GM21515 (cell line): ENCODE measurements at regions not wholly inside any gene's neighbourhood (a gene's known extent, or its start where the extent isn't known, plus 50 kb on each side); places are given as distances from the start of the nearest gene placed in this dataset.

ENCODE experiments used
- ATAC-seq: cut with Tn5 transposase; IDR thresholded peaks from one replicate; pipeline ENCODE4 v1.9.1; 2021; ENCODE audit not compliant: unreplicated experiment

DNA sequence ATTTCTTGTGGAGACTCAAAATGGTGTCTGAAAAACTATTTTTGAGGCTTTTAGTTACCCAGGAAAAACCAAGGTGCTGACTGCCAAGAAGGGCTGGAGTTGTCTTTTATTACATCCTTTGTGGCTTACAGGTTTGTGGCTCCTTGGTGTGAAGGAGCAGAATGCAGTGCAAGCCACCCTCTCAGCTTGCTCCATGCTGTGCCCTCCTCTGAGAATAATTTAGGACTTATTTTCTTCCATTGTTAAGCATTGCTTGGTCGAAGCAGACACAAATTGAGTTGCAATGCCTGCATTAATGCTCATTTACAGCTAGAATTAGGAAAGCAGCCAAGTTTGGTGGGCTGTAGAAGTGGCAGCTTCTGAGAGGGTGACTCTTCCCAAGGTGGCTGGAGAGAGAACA lies 272.2 kb downstream of the KIF4B start:
- ATAC-seq = no peak

GRCh38 chr5:155290937-155291336 lies 277.4 kb downstream of the KIF4B start:
- no peak for ATAC-seq

- no peak for ATAC-seq
These were observed 280.1 kb downstream of the KIF4B start for GRCh38 chr5:155293605-155294178.

- ATAC-seq = no peak
These were observed 281.6 kb downstream of the KIF4B start for GRCh38 chr5:155295111-155295510.

DNA sequence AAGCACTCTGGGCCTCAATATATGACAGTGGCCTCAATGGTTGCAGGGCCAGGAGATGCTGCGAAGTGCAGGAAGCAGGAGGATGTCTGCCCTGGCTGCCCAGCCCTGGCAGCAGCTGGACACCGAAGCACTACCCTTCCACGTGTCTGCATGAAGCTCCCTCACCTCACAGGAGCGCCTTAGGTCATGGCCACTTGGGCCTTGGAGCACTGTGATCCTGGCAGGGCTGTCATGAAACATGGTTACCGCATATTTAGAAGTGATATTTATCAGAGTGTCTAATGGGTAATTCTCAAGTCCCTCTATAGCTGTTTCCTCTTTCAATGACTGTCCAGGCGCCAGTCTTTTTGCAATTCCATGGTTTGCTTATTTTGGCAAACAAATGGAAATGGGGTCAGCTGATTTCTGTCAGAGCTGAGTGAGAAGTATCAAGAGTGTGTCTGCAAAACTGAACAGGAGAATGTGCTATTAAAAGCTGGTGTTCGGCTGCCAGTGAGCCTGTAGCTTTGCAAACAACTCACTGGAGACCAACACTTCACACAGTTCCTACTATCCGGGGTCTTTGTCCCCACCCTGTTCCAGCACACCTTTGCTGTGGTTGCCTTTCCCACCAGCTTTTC lies 285.9 kb downstream of the KIF4B start:
- ATAC-seq = no peak

DNA sequence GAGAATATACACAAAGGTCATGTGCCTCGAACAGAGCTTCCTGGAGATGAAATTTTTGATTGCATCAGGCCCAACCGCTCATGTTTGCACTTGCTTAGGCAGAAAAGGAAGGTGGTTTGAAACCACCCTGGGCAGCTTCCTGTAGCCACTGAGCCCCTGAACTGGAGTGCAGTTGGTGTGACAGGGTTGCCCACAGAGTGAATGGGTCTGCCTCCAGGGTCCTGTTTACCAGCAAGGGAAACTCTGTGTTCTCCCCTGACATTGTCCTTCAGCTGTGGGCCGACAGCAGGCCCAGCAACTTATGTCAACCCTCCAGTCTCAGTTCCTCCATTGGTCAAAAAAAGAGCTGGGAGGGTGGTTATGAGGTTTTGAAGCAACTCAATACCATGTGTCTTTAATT lies 289.6 kb downstream of the KIF4B start:
- no peak for ATAC-seq

DNA sequence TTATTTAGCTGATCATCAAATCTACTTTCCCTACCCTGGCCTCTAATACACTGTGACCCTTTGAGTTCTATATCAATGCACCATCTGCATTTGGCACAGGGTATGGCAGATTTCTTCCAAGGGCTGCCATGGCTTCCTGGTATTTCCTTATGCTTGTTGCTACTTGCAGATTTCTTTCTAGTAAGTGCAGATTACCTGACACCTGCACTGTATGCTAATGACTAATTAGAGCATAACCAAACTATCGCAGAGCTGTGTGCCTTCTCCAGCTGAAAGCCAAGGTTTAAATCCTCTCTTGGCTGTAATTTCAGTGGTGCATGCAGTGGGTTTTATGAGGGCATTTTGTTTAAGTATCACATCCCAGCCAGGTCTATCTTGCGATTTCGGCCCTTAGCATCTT lies 293.7 kb downstream of the KIF4B start:
- ATAC-seq = no peak

- no peak for ATAC-seq
These were observed 294.7 kb downstream of the KIF4B start for GRCh38 chr5:155308289-155308688.

- ATAC-seq = no peak
These were observed 295.6 kb downstream of the KIF4B start for GRCh38 chr5:155309021-155309746.

DNA sequence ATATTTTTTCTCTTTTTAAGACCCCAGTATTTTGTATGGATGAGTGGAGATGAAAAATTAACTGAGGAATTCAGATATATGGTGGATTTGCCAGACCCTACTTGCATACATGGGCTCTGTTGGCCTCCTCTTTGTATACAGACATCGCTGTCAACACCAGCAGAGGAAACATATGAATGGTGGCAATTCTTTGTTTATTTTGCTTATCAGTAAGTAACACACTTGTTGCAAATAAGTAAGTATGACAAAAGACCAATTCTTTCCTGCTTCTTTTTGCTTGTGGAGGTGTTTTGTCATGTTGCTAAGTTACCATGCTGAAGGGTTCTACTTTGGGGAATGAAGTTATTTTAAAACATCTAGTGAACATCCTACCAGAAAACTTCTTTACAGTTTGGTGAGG lies 298.2 kb downstream of the KIF4B start:
- ATAC-seq = no peak

GRCh38 chr5:155313518-155313917 lies 300.0 kb downstream of the KIF4B start:
- no peak for ATAC-seq

- ATAC-seq = no peak
These were observed 302.6 kb downstream of the KIF4B start for GRCh38 chr5:155316070-155316714.

DNA sequence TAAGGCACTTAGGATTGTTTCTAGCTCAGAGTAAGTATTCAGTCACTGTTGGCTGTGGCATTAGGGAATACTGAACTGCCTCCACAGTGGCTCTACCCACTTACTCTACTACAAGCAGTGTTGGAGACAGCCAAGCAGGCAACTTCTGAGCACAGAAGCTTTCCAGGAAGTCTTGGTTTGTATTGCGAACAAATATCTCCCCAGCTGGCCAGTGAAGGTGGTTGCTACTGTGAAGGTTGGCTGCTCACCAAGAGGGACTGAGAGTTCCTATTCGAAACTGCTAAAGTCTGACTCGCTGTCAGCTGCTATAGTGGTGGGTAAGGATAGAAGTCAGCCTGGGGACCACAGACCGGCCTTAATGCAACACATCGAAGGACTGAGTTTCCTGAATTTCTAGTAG lies 319.1 kb downstream of the KIF4B start:
- ATAC-seq = peak; percentile 97

DNA sequence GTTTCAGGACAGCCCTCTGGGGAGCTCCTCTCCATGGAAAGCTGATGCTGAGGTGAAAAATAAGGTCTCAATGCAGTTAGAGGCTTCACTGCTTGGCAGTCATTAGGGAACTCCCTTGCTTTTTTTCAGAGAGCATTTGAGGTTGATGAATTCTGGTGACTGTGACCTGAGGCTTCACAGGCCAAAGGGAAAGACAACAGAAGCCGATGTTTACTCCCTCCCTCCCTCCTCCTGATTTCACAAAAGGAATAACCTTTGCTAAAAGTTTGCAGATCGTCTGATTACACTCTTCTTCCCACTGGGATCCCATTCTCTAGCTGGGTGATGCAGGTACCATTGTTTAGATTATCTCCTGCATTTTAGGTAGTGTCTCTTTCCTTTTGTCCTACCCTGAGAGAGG lies 329.4 kb downstream of the KIF4B start:
- no peak for ATAC-seq

GRCh38 chr5:155343468-155343867 lies 329.9 kb downstream of the KIF4B start:
- no peak for ATAC-seq

- no peak for ATAC-seq
These were observed 339.7 kb downstream of the KIF4B start for GRCh38 chr5:155353231-155353630.

GRCh38 chr5:155366096-155366495 lies 352.5 kb downstream of the KIF4B start:
- no peak for ATAC-seq

DNA sequence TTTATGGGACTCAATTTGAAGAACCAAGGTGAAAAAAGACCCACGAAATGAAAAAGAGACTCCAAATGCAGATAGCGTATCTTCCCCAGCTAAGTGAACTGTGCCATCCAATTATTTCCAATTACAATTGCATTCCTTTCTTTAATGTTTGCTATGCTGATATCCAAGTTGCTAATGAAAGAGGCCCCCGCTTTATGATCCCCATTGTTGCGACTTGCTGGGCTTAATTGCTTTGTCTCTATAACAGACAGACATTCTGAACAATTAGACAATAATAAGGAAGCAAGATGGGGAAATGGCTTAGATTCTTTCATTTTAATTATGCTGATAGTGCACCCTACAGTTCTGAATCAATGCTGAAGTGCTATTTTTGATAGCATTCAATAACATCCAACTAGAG lies 354.3 kb downstream of the KIF4B start:
- no peak for ATAC-seq

DNA sequence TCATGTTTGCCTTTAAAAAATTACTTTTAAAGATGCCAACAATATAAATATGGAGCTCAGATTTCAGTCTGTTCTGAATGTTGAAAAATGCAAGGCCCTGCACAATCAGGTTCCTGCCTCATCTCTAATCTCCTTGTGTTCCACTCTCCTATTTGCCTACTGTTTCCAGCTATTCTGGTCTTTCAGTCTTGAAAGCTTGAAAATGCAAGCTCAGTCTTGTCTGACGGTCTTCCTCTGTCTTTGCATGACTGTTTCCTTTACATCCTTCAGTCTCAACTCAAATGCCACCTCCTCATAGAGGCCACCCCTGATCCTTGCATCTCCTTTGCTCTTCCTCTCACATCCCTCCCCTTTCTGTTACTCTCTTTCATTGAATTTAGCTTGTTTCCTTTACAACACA lies 354.9 kb downstream of the KIF4B start:
- no peak for ATAC-seq

DNA sequence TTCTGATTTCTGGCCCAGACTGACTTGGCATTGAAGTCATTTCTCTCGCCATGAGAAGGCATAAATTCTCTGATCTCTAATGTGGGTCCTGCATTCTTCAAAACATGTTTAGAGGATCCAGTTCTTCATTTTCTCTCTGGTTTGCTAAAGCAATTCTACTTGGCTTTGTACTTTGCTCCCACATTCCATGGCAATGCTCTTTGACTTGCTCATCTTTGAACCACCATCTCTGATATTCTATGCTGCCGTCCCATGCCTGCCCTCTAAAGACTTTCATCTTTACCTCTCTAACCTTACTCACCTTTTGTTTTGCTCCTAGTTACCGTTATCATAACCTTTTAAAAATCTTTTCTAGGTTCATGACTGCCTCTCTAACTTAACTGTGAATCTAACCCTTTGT lies 366.9 kb downstream of the KIF4B start:
- ATAC-seq = no peak

- ATAC-seq = no peak
These were observed 368.1 kb downstream of the KIF4B start for GRCh38 chr5:155381654-155382053.

DNA sequence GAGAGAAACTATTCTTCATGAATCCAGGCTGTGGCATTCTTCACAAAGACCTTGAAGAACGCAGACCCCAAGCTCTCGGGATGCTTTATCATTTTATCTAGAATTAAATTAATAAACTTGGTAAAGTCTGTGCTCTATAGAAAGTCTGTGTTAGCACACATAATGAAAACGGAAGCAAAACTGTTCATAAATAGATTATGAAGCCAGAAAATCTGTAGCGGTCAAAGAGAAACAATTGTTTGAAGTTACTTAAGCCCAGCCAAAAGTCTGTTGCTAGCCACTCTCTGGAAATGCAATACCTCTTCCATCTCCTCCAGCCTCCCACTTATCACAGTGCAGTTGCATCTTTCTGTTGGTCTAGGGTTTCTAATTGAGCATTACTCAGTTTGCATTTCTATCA lies 375.9 kb downstream of the KIF4B start:
- ATAC-seq = no peak
